NCI-H345 (cell line): ENCODE measurements at regions not wholly inside any gene's neighbourhood (a gene's known extent, or its start where the extent isn't known, plus 50 kb on each side); places are given as distances from the start of the nearest gene placed in this dataset.

Source experiments
- DNase-seq: peaks from one replicate; lab custom pipeline; 2025; lab: John Stamatoyannopoulos, UW

DNA sequence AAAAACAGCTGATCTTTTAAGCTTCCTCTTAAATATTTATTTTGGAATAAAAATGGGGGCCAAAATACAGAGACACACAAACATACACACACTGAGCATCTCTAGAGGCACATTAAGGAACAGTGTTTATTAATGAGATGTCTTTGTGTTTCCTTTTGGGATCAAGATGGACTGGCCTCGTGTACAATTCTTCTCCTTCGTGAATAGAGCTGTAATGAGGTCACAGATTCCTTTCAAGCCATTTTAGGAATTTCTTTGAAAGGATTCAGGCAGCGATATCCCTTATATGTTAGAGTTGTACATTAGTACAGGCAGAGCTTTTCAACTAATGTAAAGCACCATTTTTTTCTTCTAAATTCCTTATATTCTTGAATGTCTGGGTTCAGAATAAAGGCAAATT, 295.7 kb downstream of the CHRM3 start:
- DNase-seq = no peak

- no peak for DNase-seq
These were observed 296.6 kb downstream of the CHRM3 start for GRCh38 chr1:239682960-239683359.

DNA sequence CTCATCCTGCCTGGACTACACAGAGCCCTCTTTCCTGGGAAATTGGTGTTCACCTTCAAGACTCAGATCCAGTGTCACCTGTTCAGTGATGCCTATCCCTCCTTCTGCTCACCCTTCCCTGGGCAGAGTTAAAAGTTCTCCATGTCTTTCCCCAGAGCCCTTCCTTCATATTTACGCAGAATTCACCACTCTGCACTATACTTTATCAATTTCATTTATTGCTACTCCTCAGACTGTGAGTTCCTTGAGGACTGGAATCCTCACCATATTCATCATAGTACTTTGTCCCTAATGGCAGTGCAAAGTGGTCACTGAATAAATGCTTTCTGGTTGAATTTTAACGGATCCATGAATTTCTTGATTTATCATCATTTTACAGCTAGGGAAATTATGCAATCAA, 300.0 kb downstream of the CHRM3 start:
- no peak for DNase-seq

GRCh38 chr1:239696317-239696716, 309.9 kb downstream of the CHRM3 start:
- no peak for DNase-seq

- DNase-seq = no peak
These were observed 314.3 kb downstream of the CHRM3 start for GRCh38 chr1:239700667-239701066.

GRCh38 chr1:239703075-239703474, 316.7 kb downstream of the CHRM3 start:
- DNase-seq = no peak

GRCh38 chr1:239706245-239706892, 320.0 kb downstream of the CHRM3 start:
- no peak for DNase-seq

DNA sequence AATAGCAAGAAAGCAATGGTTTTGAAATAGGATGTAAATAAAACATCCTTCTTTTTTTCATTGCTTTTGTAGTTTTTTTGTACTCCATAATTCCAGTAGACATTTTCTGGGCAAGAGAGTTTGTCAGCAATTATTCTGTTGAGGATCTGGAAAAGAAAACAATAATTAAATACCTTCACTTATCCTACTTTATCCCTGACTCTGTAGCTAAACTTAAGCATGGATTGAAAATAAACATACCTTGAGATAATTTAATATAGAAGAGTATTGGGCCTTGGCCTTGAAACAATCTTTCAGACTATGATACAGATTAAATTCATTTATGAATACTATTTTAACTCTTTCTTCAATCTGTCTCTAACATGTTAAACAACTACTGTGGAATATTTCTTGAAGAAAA, 321.2 kb downstream of the CHRM3 start:
- DNase-seq = no peak

GRCh38 chr1:239708622-239709021, 322.3 kb downstream of the CHRM3 start:
- DNase-seq = no peak

DNA sequence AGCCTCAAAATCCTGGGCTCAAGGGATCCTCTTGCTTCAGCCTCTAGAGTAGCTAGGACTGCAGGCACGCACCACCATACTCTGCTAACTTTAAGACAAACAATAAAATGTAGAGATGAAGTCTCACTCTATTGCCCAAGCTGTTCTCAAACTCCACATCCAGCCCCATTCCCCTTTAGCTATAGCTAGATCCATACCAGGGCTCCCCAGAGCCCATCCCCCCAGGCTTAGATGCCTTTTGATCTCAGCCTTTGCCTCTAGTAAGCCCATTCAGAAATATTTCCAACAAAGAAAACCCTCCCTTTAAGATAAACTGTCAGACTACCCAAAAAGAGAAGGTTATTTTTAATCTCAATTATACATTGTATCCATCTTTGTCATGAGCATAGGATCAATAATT, 325.4 kb downstream of the CHRM3 start:
- no peak for DNase-seq

DNA sequence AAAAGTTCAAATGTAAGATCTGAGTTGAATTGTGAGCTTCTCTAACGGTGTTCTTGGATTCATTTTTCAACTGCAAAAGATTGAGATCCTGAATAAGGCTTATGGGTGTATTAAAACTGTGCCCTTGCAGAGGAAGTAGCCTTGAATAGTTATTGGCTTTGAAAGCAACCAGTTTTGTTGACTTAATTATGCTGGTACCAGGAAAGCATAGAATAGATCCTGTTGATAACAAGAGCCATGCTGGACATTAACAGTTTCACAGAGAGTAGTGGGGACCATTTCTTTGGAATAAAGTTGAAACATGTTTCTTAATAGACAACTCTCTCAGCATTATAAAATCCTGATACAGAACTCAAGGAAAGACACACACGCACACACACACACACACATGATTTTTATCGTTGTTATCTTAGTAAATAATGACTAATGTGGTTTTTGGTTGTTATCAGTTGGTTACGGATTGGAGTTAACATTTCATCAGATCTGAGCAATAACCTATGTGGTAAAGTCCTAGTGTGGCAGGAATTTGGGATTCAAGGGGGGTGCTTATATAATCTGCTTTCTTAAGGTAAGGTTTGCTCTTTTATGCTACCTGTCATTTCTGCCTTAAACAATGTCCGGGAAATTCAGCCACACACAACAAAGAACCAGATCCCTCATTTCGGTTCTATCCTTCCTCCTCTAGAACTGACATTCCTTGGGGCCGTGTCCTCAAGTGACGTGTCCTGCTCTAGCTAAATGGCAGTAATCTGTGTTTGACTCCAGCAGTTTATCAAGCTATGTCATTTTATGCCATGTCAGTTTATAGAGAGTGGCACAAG, 330.9 kb downstream of the CHRM3 start:
- DNase-seq = no peak

DNA sequence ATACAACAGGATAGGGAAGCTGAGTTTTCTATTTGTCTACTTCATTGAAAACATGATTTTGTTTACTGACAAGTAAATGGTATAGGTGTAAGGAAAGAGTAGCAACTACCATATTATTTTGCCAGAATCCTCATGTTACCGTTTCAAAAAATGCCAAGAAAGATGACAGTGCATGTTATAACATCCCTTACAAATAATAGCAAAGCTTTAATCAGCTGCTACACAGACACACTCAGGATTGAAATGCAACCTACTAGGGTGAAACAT, 331.5 kb downstream of the CHRM3 start:
- no peak for DNase-seq

GRCh38 chr1:239718571-239718970, 332.2 kb downstream of the CHRM3 start:
- no peak for DNase-seq

DNA sequence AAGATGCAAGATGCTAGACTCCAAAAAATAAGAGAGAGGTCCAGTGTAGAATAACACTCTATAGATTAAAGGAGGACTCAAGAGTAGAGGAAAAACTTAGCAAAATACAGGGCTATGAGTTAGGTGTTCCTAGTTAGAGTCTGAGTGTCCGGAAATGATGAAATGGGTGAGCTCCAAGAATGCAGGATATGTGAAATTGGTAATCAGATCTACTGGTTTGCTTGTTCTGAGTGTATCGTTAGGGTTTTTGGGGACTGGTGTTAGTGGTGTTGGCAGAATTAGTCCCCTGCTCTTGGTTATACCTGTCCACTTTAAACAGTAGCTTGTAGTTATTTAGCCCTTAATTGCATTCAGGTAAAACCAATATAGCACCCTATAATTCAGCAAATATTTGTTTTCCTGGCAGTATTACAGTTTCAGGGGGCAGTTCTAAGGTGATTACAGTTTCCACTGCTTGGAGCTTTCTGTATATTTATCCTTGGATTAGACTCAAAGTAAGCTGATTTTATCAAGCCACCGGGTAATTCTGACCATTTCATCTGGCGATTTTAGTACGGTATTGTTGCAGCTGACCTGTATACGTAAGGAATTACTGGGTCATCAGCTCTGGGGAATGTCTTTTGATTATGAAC, 332.7 kb downstream of the CHRM3 start:
- no peak for DNase-seq

DNA sequence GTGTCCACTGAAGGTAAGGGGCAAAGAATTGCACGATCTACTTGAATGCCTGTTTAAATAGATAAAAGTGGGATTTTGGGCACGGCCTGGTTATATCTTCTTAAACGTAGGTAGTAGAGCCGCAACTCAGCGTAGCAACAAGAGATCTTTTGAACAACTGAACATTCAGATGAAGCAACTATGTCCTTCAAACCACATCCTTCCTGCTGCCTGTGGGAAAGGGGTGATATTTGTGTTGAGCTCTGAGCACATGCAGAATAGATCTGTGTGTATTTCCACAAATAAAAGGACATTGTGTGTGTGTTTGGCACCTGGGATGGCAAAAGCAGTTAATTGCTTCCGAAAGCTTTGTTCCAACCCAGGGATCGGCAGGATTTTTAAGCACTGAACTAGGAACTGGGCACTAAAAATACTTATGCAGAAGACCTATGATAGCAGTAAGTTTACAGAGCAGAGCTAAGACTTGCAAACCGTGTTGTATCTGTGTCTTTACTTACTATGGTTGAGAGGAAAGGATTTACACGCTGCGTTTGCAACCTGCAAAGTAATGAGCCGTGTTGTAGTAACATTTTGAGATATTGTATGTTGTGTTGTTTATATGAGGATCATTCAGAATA, 333.4 kb downstream of the CHRM3 start:
- DNase-seq = no peak

DNA sequence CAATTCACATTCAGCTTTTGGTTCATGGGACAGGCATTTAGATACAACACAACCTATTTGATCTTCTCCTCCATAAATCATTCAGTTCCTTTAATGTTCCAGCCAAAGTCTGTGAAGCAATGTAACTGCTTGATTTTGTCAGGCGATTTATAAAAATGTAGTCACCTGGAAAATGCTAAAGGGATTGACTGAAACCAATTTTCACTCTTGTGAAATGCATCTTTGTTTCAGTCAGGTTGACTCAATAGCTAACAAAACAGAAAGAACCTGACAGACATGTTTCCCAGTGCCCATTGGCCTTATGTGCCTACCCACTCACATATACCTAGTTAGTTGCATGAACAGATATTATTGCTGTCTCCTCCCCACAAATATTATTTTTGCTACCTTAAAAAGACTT, 335.7 kb downstream of the CHRM3 start:
- no peak for DNase-seq

- DNase-seq = no peak
These were observed 337.5 kb downstream of the CHRM3 start for GRCh38 chr1:239723776-239724367.

DNA sequence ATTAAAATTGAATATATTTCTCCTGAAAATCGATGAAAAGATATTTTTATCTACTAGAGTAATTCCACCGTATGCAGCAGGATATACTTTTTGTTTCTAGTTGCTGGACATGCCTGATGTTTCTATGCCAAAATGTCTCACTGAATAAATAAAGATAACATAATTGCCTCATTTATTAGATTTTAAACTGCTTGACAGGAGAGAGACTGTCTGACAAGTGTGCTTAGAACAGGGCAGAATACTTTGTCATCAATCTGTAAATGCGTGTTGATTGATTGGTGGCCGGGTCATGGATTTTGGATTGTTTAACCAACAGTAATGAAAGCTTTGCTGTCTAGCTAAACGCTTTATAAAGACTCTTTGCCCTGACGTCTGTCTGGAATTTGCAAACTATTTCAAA, 339.0 kb downstream of the CHRM3 start:
- no peak for DNase-seq

GRCh38 chr1:239725933-239726332, 339.6 kb downstream of the CHRM3 start:
- DNase-seq = no peak

GRCh38 chr1:239730378-239730777, 344.0 kb downstream of the CHRM3 start:
- no peak for DNase-seq

GRCh38 chr1:239731082-239731748, 344.8 kb downstream of the CHRM3 start:
- no peak for DNase-seq

- no peak for DNase-seq
These were observed 346.4 kb downstream of the CHRM3 start for GRCh38 chr1:239732770-239733169.
